ENCODE measurements at regions not wholly inside any gene's neighbourhood (a gene's known extent, or its start where the extent isn't known, plus 50 kb on each side); places are given as distances from the start of the nearest gene placed in this dataset.

DNA sequence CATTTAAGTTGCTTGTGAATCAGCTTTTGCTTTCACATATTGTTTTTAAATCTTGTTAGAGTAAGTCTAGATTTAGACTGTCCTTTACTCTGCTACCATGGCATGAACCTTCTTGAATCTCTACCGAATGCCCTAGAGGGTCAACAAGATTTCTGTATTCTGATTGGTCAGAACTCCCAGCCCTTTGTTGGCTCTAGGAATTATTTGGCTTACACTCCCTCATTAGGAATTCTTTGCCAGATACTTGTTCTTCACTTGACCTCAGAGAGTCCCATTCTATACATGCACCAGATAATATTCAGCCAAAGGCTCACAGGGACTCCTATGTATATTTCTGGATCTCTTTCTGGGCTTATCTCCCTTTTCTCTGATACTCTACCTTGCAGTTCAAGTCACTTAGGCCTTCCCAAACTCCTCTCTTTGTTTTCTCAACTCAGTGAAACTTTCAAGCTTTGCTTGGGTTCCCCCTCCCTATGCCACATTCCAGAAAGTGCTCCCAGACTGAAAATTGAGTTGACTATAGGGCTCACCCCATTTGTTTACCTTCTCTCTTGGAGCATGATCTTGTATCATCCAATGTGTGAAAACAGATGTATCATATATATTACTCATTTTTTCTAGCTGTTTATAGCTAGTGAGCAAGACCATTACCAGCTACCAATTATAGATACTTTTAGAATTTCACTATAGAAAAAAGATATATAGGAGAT is 405.0 kb downstream of the PLPP3 start:
- TF ChIP-seq TAF1 (IDR thresholded peaks at IDR 0.05; ENCODE audit: low read depth, low read length) (no peak), SPI1 (IDR thresholded peaks at IDR 0.05; ENCODE audit: low read depth, low read length) (no peak), POLR2AphosphoS5 (IDR thresholded peaks at IDR 0.05; ENCODE audit: low read depth, low read length) (no peak)
